ENCODE measurements at regions not wholly inside any gene's neighbourhood (a gene's known extent, or its start where the extent isn't known, plus 50 kb on each side); places are given as distances from the start of the nearest gene placed in this dataset.

DNA sequence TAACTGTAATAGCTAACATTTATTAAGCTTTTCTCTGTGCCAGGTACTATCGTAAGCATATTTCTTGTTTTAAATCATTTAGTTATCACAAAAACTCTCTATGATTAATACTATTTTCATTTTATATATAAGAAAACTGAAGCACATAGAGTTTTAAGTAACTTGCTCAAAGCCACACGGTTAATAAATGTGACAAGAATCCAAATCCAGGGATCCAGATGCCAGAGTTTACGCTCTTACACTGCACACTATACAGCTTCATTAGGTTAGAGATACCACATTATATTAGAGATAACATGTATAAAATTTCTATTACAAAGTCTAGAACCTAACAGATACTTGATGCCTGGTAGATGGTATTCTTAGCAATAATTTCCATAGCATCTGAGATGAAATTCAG is 265.2 kb downstream of the SHOX2 start:
- H3K27ac ChIP-seq (ENCODE audit: low read length): no peak overlapping the region
- TF ChIP-seq EZH2 (IDR thresholded peaks at IDR 0.05; ENCODE audit: borderline replicate concordance, low read depth, low read length, severe bottlenecking): no peak
- TF ChIP-seq, protein P1, sequence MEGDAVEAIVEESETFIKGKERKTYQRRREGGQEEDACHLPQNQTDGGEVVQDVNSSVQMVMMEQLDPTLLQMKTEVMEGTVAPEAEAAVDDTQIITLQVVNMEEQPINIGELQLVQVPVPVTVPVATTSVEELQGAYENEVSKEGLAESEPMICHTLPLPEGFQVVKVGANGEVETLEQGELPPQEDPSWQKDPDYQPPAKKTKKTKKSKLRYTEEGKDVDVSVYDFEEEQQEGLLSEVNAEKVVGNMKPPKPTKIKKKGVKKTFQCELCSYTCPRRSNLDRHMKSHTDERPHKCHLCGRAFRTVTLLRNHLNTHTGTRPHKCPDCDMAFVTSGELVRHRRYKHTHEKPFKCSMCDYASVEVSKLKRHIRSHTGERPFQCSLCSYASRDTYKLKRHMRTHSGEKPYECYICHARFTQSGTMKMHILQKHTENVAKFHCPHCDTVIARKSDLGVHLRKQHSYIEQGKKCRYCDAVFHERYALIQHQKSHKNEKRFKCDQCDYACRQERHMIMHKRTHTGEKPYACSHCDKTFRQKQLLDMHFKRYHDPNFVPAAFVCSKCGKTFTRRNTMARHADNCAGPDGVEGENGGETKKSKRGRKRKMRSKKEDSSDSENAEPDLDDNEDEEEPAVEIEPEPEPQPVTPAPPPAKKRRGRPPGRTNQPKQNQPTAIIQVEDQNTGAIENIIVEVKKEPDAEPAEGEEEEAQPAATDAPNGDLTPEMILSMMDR (IDR thresholded peaks at IDR 0.05; ENCODE audit: borderline replicate concordance, extremely low read depth, low read length, poor library complexity, severe bottlenecking): no peak
- H3K27me3 ChIP-seq (ENCODE audit: insufficient read depth, low read length, poor library complexity): no peaks in the 10 kb centered on the region
- H3K9me3 ChIP-seq (ENCODE audit: insufficient read depth, low read length, severe bottlenecking): no peaks in the 10 kb centered on the region
- no peaks in the 10 kb centered on the region for H3K79me2 ChIP-seq (ENCODE audit: insufficient read depth, low read length)
- no peaks in the 10 kb centered on the region for H3K36me3 ChIP-seq (ENCODE audit: insufficient read depth, low read length)
- no peak overlapping the region for H3K4me3 ChIP-seq (ENCODE audit: low read depth in 1 of 2, low read length in 2 of 2)
- DNase-seq: no peak
- no peaks in the 10 kb centered on the region for H3K4me1 ChIP-seq (ENCODE audit: insufficient read depth, low read length)
- H4K20me1 ChIP-seq (ENCODE audit: insufficient read depth, low read length): no peaks in the 10 kb centered on the region
- H3K4me2 ChIP-seq (ENCODE audit: insufficient read depth, low read length): no peak overlapping the region
- no peak overlapping the region for H2AFZ ChIP-seq (ENCODE audit: low read depth, low read length)
- H3K9ac ChIP-seq (ENCODE audit: low read depth, low read length): no peak overlapping the region
- ATAC-seq (ENCODE audit: insufficient read depth, low read depth): no peak

DNA sequence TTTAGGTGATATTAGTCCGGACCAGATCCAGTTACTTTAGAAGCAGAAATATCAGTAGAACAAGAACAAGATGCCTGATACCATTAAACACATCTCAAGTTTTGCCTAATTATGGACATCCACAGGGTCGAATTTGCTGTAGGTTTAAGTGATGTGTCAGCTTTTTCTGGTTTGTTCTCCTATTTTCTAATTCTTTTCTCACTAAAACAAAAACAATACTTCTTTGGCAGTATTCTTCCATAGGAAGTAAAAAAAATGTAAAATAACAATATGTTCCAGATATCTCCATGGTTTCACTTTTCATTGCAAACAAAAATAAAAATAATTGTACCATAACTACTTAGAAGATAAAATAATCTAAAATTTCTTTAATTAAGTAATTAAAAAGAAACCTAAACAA is 265.7 kb downstream of the SHOX2 start:
- Histone ChIP-seq H3K27ac (ENCODE audit: low read length) (no peak overlapping the region), H3K9me3 (ENCODE audit: insufficient read depth, low read length, severe bottlenecking) (no peaks in the 10 kb centered on the region), H3K79me2 (ENCODE audit: insufficient read depth, low read length) (no peaks in the 10 kb centered on the region), H4K20me1 (ENCODE audit: insufficient read depth, low read length) (no peaks in the 10 kb centered on the region), H3K27me3 (ENCODE audit: insufficient read depth, low read length, poor library complexity) (no peaks in the 10 kb centered on the region), H2AFZ (ENCODE audit: low read depth, low read length) (no peak overlapping the region), H3K36me3 (ENCODE audit: insufficient read depth, low read length) (no peaks in the 10 kb centered on the region), H3K4me2 (ENCODE audit: insufficient read depth, low read length) (no peak overlapping the region), H3K4me3 (ENCODE audit: low read depth in 1 of 2, low read length in 2 of 2) (no peak overlapping the region), H3K9ac (ENCODE audit: low read depth, low read length) (no peak overlapping the region), H3K4me1 (ENCODE audit: insufficient read depth, low read length) (no peaks in the 10 kb centered on the region)
- no peak for DNase-seq
- no peak for ATAC-seq (ENCODE audit: insufficient read depth, low read depth)
- TF ChIP-seq EZH2 (IDR thresholded peaks at IDR 0.05; ENCODE audit: borderline replicate concordance, low read depth, low read length, severe bottlenecking): no peak
- TF ChIP-seq, protein P1 (IDR thresholded peaks at IDR 0.05; ENCODE audit: borderline replicate concordance, extremely low read depth, low read length, poor library complexity, severe bottlenecking): no peak

DNA sequence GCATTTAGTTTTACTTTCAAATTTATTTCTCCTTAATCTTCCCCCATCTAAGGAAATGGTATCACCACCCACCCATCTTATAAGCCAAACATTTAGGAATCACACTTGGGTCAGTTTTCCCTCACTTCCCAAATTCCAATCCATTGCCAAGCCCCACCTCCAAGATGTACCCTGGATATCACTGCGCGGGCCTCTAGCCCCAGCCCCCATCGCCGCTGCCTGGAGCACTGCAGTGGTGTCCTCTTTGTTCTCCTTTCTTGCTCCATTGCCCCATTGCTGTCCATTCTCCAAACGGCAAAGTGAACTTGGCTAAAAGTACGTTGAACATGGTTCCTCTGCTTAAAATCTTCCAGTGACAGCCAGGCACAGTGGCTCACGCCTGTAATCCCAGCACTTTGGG is 267.8 kb downstream of the SHOX2 start:
- TF ChIP-seq EZH2 (IDR thresholded peaks at IDR 0.05; ENCODE audit: borderline replicate concordance, low read depth, low read length, severe bottlenecking): no peak
- TF ChIP-seq, protein P1 (IDR thresholded peaks at IDR 0.05; ENCODE audit: borderline replicate concordance, extremely low read depth, low read length, poor library complexity, severe bottlenecking): no peak
- Histone ChIP-seq H3K9me3 (ENCODE audit: insufficient read depth, low read length, severe bottlenecking) (no peaks in the 10 kb centered on the region), H3K27me3 (ENCODE audit: insufficient read depth, low read length, poor library complexity) (no peaks in the 10 kb centered on the region), H3K36me3 (ENCODE audit: insufficient read depth, low read length) (no peaks in the 10 kb centered on the region), H3K9ac (ENCODE audit: low read depth, low read length) (no peak overlapping the region), H3K27ac (ENCODE audit: low read length) (no peak overlapping the region), H4K20me1 (ENCODE audit: insufficient read depth, low read length) (no peaks in the 10 kb centered on the region), H3K4me3 (ENCODE audit: low read depth in 1 of 2, low read length in 2 of 2) (no peak overlapping the region), H3K4me1 (ENCODE audit: insufficient read depth, low read length) (no peaks in the 10 kb centered on the region), H3K4me2 (ENCODE audit: insufficient read depth, low read length) (no peak overlapping the region), H3K79me2 (ENCODE audit: insufficient read depth, low read length) (no peaks in the 10 kb centered on the region), H2AFZ (ENCODE audit: low read depth, low read length) (no peak overlapping the region)
- no peak for ATAC-seq (ENCODE audit: insufficient read depth, low read depth)
- no peak for DNase-seq

DNA sequence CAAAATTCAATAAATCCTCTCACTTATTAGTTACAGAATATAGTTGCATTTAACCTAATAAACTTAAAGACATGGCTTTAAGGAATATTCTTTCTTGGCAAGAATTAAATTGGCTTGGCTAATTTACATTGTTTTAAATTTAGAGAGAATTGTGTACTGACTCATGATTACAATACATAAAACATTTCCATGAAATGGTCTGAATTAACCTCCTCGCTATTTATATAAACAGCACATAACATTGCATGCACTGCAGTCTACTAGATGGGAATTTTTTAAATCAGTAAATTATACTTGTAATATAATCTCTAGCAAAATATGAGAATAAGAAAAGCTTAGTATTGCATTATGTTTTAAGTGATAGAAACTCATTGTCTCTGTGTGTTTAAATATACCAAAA is 268.9 kb downstream of the SHOX2 start:
- H3K4me1 ChIP-seq (ENCODE audit: insufficient read depth, low read length): no peaks in the 10 kb centered on the region
- no peaks in the 10 kb centered on the region for H3K79me2 ChIP-seq (ENCODE audit: insufficient read depth, low read length)
- no peaks in the 10 kb centered on the region for H3K36me3 ChIP-seq (ENCODE audit: insufficient read depth, low read length)
- H3K9me3 ChIP-seq (ENCODE audit: insufficient read depth, low read length, severe bottlenecking): no peaks in the 10 kb centered on the region
- H2AFZ ChIP-seq (ENCODE audit: low read depth, low read length): no peak overlapping the region
- ATAC-seq (ENCODE audit: insufficient read depth, low read depth) (no peak), DNase-seq (no peak)
- H3K4me3 ChIP-seq (ENCODE audit: low read depth in 1 of 2, low read length in 2 of 2): no peak overlapping the region
- H3K9ac ChIP-seq (ENCODE audit: low read depth, low read length): no peak overlapping the region
- no peak overlapping the region for H3K4me2 ChIP-seq (ENCODE audit: insufficient read depth, low read length)
- TF ChIP-seq EZH2 (IDR thresholded peaks at IDR 0.05; ENCODE audit: borderline replicate concordance, low read depth, low read length, severe bottlenecking): no peak
- TF ChIP-seq, protein P1 (IDR thresholded peaks at IDR 0.05; ENCODE audit: borderline replicate concordance, extremely low read depth, low read length, poor library complexity, severe bottlenecking): no peak
- no peak overlapping the region for H3K27ac ChIP-seq (ENCODE audit: low read length)
- no peaks in the 10 kb centered on the region for H4K20me1 ChIP-seq (ENCODE audit: insufficient read depth, low read length)
- no peaks in the 10 kb centered on the region for H3K27me3 ChIP-seq (ENCODE audit: insufficient read depth, low read length, poor library complexity)
